ENCODE measurements at regions not wholly inside any gene's neighbourhood (a gene's known extent, or its start where the extent isn't known, plus 50 kb on each side); places are given as distances from the start of the nearest gene placed in this dataset.

DNA sequence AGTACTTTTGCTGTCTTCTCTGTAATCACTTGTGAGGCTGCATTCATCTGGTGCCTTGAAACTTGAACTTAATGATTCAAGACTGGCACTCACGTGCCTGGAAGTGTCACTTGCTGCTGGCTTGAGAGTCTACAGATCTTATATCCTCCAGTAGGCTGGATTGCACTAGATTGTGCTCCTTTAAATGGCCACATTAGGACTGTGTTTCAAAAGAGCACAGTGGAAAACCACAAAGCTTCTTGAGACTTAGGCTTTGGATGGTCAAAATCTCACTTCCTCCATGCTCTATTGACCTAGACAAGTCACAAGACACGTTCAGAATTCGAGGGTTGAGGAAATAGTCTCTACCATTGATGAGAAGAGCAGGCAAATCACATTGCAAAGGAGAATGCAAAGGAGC lies 1278.8 kb upstream of the MIR17HG start:
- no peak for DNase-seq (ENCODE audit: extremely low read depth, low read depth)
- TF ChIP-seq CTCF (IDR thresholded peaks at IDR 0.05; ENCODE audit: low read depth, low read length): no peak

DNA sequence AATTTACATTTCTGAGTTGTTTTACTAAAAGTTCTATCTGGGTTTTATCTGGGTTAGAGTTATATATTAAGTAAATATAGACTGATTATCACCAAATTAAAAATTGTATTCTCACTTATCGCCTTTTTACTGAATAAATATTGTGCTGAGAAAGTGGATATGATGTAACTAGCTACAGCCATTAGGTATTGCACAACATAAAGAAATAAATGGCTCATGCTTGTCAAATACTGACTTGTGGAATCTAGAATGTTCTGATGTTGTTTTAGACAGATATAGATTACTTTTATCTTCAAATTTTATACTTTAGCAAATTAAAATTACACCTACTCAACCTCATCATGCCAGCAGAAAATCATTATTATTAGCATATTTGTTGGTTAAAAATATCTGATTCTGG lies 1277.1 kb upstream of the MIR17HG start:
- DNase-seq (ENCODE audit: extremely low read depth, low read depth): no peak

GRCh38 chr13:90070837-90071525 lies 1276.5 kb upstream of the MIR17HG start:
- DNase-seq (ENCODE audit: extremely low read depth, low read depth): no peak
- no peak for TF ChIP-seq CTCF (IDR thresholded peaks at IDR 0.05; ENCODE audit: low read depth, low read length)

More for the DNA sequence above, 1277.1 kb upstream of the MIR17HG start:
- no peak for TF ChIP-seq CTCF (IDR thresholded peaks at IDR 0.05; ENCODE audit: low read depth, low read length)

- TF ChIP-seq CTCF (IDR thresholded peaks at IDR 0.05; ENCODE audit: low read depth, low read length): no peak
- DNase-seq (ENCODE audit: extremely low read depth, low read depth): peak; percentile 8
These were observed 1262.7 kb upstream of the MIR17HG start for GRCh38 chr13:90084684-90085290.

GRCh38 chr13:90089051-90089450 lies 1258.4 kb upstream of the MIR17HG start:
- TF ChIP-seq CTCF (IDR thresholded peaks at IDR 0.05; ENCODE audit: low read depth, low read length): no peak
- DNase-seq (ENCODE audit: extremely low read depth, low read depth): no peak

- DNase-seq (ENCODE audit: extremely low read depth, low read depth): no peak
- no peak for TF ChIP-seq CTCF (IDR thresholded peaks at IDR 0.05; ENCODE audit: low read depth, low read length)
These were observed 1255.9 kb upstream of the MIR17HG start for GRCh38 chr13:90091611-90092010.

- no peak for TF ChIP-seq CTCF (IDR thresholded peaks at IDR 0.05; ENCODE audit: low read depth, low read length)
- no peak for DNase-seq (ENCODE audit: extremely low read depth, low read depth)
These were observed 1253.1 kb upstream of the MIR17HG start for GRCh38 chr13:90094357-90094756.

All from AG09319 (cell line).